ENCODE measurements at regions not wholly inside any gene's neighbourhood (a gene's known extent, or its start where the extent isn't known, plus 50 kb on each side); places are given as distances from the start of the nearest gene placed in this dataset.

DNA sequence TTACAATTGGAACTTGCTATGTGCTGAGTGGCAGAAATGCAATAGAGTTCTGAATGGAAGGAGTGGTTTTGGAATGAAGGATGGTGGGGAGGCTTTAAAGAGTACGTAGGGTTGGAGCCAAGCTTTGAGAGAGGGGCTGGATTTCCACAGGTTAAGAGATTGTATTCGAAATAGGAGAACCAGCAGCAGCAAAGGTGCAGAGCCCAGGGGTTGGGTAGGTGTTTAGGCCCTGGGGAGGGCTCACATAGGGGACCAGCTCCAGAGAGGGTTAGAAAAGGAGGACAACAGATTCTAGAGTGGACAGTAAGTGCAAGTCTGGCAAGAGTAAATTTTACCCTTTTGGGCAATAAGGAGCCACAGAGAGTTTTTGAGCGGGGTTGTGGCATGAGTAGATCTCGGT, 297.2 kb downstream of the RPS24 start:
- no peak for TF ChIP-seq EZH2 (IDR thresholded peaks at IDR 0.05; ENCODE audit: low read length, missing control alignments)
- TF ChIP-seq, protein P1, sequence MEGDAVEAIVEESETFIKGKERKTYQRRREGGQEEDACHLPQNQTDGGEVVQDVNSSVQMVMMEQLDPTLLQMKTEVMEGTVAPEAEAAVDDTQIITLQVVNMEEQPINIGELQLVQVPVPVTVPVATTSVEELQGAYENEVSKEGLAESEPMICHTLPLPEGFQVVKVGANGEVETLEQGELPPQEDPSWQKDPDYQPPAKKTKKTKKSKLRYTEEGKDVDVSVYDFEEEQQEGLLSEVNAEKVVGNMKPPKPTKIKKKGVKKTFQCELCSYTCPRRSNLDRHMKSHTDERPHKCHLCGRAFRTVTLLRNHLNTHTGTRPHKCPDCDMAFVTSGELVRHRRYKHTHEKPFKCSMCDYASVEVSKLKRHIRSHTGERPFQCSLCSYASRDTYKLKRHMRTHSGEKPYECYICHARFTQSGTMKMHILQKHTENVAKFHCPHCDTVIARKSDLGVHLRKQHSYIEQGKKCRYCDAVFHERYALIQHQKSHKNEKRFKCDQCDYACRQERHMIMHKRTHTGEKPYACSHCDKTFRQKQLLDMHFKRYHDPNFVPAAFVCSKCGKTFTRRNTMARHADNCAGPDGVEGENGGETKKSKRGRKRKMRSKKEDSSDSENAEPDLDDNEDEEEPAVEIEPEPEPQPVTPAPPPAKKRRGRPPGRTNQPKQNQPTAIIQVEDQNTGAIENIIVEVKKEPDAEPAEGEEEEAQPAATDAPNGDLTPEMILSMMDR (conservative IDR thresholded peaks at IDR 0.05 in 1 of 2, IDR thresholded peaks at IDR 0.05 in 1 of 2; ENCODE audit: low read depth in 1 of 2, low read length in 2 of 2): no peak

GRCh38 chr10:78331391-78331922, 297.8 kb downstream of the RPS24 start:
- Histone ChIP-seq H3K4me3 (replicated peaks in 1 of 4; ENCODE audit: control extremely low read depth in 1 of 4, insufficient read depth in 1 of 4, low read depth in 3 of 4, low read length in 4 of 4) (no peak overlapping the region), H3K4me2 (ENCODE audit: extremely low read depth, insufficient read depth, low read length) (no peak overlapping the region), H3K4me1 (ENCODE audit: control insufficient read depth, extremely low read depth, insufficient read depth, low read length) (peaks cover 17% of the 10 kb centered on the region), H2AFZ (ENCODE audit: low read length) (no peak overlapping the region), H3K27me3 (ENCODE audit: control insufficient read depth, insufficient read depth, low read length) (no peaks in the 10 kb centered on the region), H3K27ac (ENCODE audit: insufficient read depth, low read length) (no peak overlapping the region), H3K9ac (ENCODE audit: insufficient read depth, low read length) (no peak overlapping the region), H3K79me2 (ENCODE audit: control insufficient read depth, insufficient read depth, low read length) (no peaks in the 10 kb centered on the region), H3K36me3 (ENCODE audit: control insufficient read depth, insufficient read depth, low read length) (no peaks in the 10 kb centered on the region), H4K20me1 (ENCODE audit: control insufficient read depth, extremely low read depth, insufficient read depth, low read length) (no peaks in the 10 kb centered on the region), H3K9me3 (ENCODE audit: control insufficient read depth, insufficient read depth, low read depth, low read length) (no peaks in the 10 kb centered on the region)
- TF ChIP-seq, protein P1 (conservative IDR thresholded peaks at IDR 0.05 in 1 of 2, IDR thresholded peaks at IDR 0.05 in 1 of 2; ENCODE audit: low read depth in 1 of 2, low read length in 2 of 2): no peak
- TF ChIP-seq EZH2 (IDR thresholded peaks at IDR 0.05; ENCODE audit: low read length, missing control alignments): no peak
- DNase-seq (ENCODE audit: low read depth in 2 of 2): peak; percentile 46 to 80

More for the DNA sequence above, 297.2 kb downstream of the RPS24 start:
- no peaks in the 10 kb centered on the region for H3K9me3 ChIP-seq (ENCODE audit: control insufficient read depth, insufficient read depth, low read depth, low read length)
- no peak overlapping the region for H3K27ac ChIP-seq (ENCODE audit: insufficient read depth, low read length)
- H4K20me1 ChIP-seq (ENCODE audit: control insufficient read depth, extremely low read depth, insufficient read depth, low read length): no peaks in the 10 kb centered on the region
- peaks cover 15% of the 10 kb centered on the region for H3K4me1 ChIP-seq (ENCODE audit: control insufficient read depth, extremely low read depth, insufficient read depth, low read length)
- no peaks in the 10 kb centered on the region for H3K79me2 ChIP-seq (ENCODE audit: control insufficient read depth, insufficient read depth, low read length)
- H3K36me3 ChIP-seq (ENCODE audit: control insufficient read depth, insufficient read depth, low read length): no peaks in the 10 kb centered on the region
- no peak for DNase-seq (ENCODE audit: low read depth in 2 of 2)
- no peak overlapping the region for H3K4me3 ChIP-seq (replicated peaks in 1 of 4; ENCODE audit: control extremely low read depth in 1 of 4, insufficient read depth in 1 of 4, low read depth in 3 of 4, low read length in 4 of 4)
- no peaks in the 10 kb centered on the region for H3K27me3 ChIP-seq (ENCODE audit: control insufficient read depth, insufficient read depth, low read length)
- no peak overlapping the region for H2AFZ ChIP-seq (ENCODE audit: low read length)
- H3K9ac ChIP-seq (ENCODE audit: insufficient read depth, low read length): no peak overlapping the region
- no peak overlapping the region for H3K4me2 ChIP-seq (ENCODE audit: extremely low read depth, insufficient read depth, low read length)

GRCh38 chr10:78332012-78332411, 298.3 kb downstream of the RPS24 start:
- Histone ChIP-seq H4K20me1 (ENCODE audit: control insufficient read depth, extremely low read depth, insufficient read depth, low read length) (no peaks in the 10 kb centered on the region), H3K36me3 (ENCODE audit: control insufficient read depth, insufficient read depth, low read length) (no peaks in the 10 kb centered on the region), H3K27me3 (ENCODE audit: control insufficient read depth, insufficient read depth, low read length) (no peaks in the 10 kb centered on the region), H3K4me3 (replicated peaks in 1 of 4; ENCODE audit: control extremely low read depth in 1 of 4, insufficient read depth in 1 of 4, low read depth in 3 of 4, low read length in 4 of 4) (no peak overlapping the region), H3K9me3 (ENCODE audit: control insufficient read depth, insufficient read depth, low read depth, low read length) (no peaks in the 10 kb centered on the region), H3K27ac (ENCODE audit: insufficient read depth, low read length) (no peak overlapping the region), H3K4me2 (ENCODE audit: extremely low read depth, insufficient read depth, low read length) (no peak overlapping the region), H2AFZ (ENCODE audit: low read length) (no peak overlapping the region), H3K79me2 (ENCODE audit: control insufficient read depth, insufficient read depth, low read length) (no peaks in the 10 kb centered on the region), H3K4me1 (ENCODE audit: control insufficient read depth, extremely low read depth, insufficient read depth, low read length) (peaks cover 21% of the 10 kb centered on the region), H3K9ac (ENCODE audit: insufficient read depth, low read length) (no peak overlapping the region)
- DNase-seq (ENCODE audit: low read depth in 2 of 2): no peak
- TF ChIP-seq, protein P1 (conservative IDR thresholded peaks at IDR 0.05 in 1 of 2, IDR thresholded peaks at IDR 0.05 in 1 of 2; ENCODE audit: low read depth in 1 of 2, low read length in 2 of 2): no peak
- TF ChIP-seq EZH2 (IDR thresholded peaks at IDR 0.05; ENCODE audit: low read length, missing control alignments): no peak
